HCT116 (cell line): ENCODE measurements at regions not wholly inside any gene's neighbourhood (a gene's known extent, or its start where the extent isn't known, plus 50 kb on each side); places are given as distances from the start of the nearest gene placed in this dataset.

Experiments
- ATAC-seq: fragments of 200-7000 bp; cut with Tn5 transposase; 2 replicates; pipeline ENCODE4 v1.9.1; 2020; ENCODE audit warnings: mild to moderate bottlenecking, moderate library complexity
- BruUV-seq: library from RNA; stranded (reverse); fragments of 400-500 nt; replicated peaks from 2 replicates; lab custom pipeline; 2021; lab: Mats Ljungman, UMichigan
- CTCF ChIA-PET: fragments of 300-600 bp; sonication (Branson Sonifier 250); formaldehyde crosslinking; loops from one replicate; lab custom pipeline; 2021; ENCODE audit warnings: antibody characterized with exemption; lab: Charles Lee
- POLR2A ChIA-PET: fragments of 300-600, 350-600 bp; sonication (Branson Sonifier 250); formaldehyde crosslinking; loops from one replicate; lab custom pipeline; 2021; ENCODE audit warnings: antibody characterized with exemption; lab: Charles Lee
- RAD21 ChIA-PET, 2 experiments: fragments of 300-600 bp; sonication (Branson Sonifier 250); formaldehyde crosslinking; loops; one replicate each; lab custom pipeline; 2023; ENCODE audit warnings: low total read pairs in 2 of 2; ENCODE audit not compliant: uncharacterized antibody in 2 of 2, unreplicated experiment in 2 of 2, low non-redundant PET in 1 of 2; lab: Charles Lee
- DNase-seq: peaks from one replicate; pipeline ENCODE4 v3.0.0-alpha.2; 2010; ENCODE audit warnings: low read depth, low spot score
- H2AFZ ChIP-seq: fragments of 200-600 bp; shearing (Covaris generic), sonication (generic); 2 replicates; pipeline ENCODE4 v1.6.1; 2017; ENCODE audit warnings: low read depth, mixed run types, mixed read lengths, antibody characterized with exemption, low read length; ENCODE audit not compliant: poor library complexity, severe bottlenecking
- H3K27ac ChIP-seq: 2 replicates; pipeline ENCODE4 v1.5.1; 2012; ENCODE audit warnings: low read depth, low read length
- H3K27me3 ChIP-seq: fragments of 200-600 bp; sonication (generic); 2 replicates; pipeline ENCODE4 v1.6.1; 2016; ENCODE audit warnings: mixed run types, low read length, mixed read lengths; ENCODE audit not compliant: insufficient read depth
- H3K36me3 ChIP-seq, 2 experiments: fragments of 200-500 bp in 1 of 2; fragments of 200-600 bp in 1 of 2; sonication (Bioruptor generic) in 1 of 2; sonication (generic) in 1 of 2; 2 replicates each; pipeline versions ENCODE4 v1.5.1 to v1.6.1; 2014 to 2016; ENCODE audit warnings: low read length in 2 of 2, inconsistent platforms in 1 of 2, mixed read lengths in 1 of 2, mixed run types in 1 of 2; ENCODE audit not compliant: insufficient read depth in 2 of 2, control insufficient read depth in 1 of 2
- H3K4me1 ChIP-seq, 2 experiments: fragments of 200-600 bp in 1 of 2; sonication (generic) in 1 of 2; 2 replicates each; pipeline versions ENCODE4 v1.5.1 to v1.6.1; 2012 to 2017; ENCODE audit warnings: low read length in 2 of 2, inconsistent platforms in 1 of 2, mild to moderate bottlenecking in 1 of 2, mixed read lengths in 1 of 2, mixed run types in 1 of 2, moderate library complexity in 1 of 2; ENCODE audit not compliant: insufficient read depth in 2 of 2, control insufficient read depth in 1 of 2
- H3K4me2 ChIP-seq: fragments of 200-600 bp; sonication (generic); 2 replicates; pipeline ENCODE4 v1.6.1; 2017; ENCODE audit warnings: mixed run types, low read length, mixed read lengths
- H3K4me3 ChIP-seq, 2 experiments: fragments of 200-600 bp in 1 of 2; sonication (generic) in 1 of 2; replicated peaks in 1 of 2; 2 replicates each; pipeline ENCODE4 v1.5.1; 2011 to 2016; ENCODE audit warnings: low read length in 2 of 2, control low read depth in 1 of 2, low read depth in 1 of 2, mild to moderate bottlenecking in 1 of 2, mixed read lengths in 1 of 2, mixed run types in 1 of 2
- H3K79me2 ChIP-seq: fragments of 200-600 bp; sonication (generic); 2 replicates; pipeline ENCODE4 v1.6.1; 2017; ENCODE audit warnings: mild to moderate bottlenecking, mixed run types, low read length, moderate library complexity, mixed read lengths; ENCODE audit not compliant: insufficient read depth
- H3K9ac ChIP-seq: fragments of 200-600 bp; sonication (generic); 2 replicates; pipeline ENCODE4 v1.6.1; 2016; ENCODE audit warnings: low read length, mixed read lengths
- H3K9me2 ChIP-seq: fragments of 200-600 bp; sonication (generic), shearing (Covaris generic); 2 replicates; pipeline ENCODE4 v1.6.1; 2017; ENCODE audit warnings: mixed run types, mild to moderate bottlenecking, moderate library complexity; ENCODE audit not compliant: insufficient read depth
- H3K9me3 ChIP-seq, 2 experiments: fragments of 200-500 bp in 1 of 2; fragments of 200-600 bp in 1 of 2; sonication (Bioruptor generic) in 1 of 2; sonication (generic) in 1 of 2; 2 replicates each; pipeline ENCODE4 v1.6.1; 2014 to 2017; ENCODE audit warnings: low read length in 2 of 2, mixed read lengths in 2 of 2, inconsistent platforms in 1 of 2, low read depth in 1 of 2, mild to moderate bottlenecking in 1 of 2, mixed run types in 1 of 2, moderate library complexity in 1 of 2; ENCODE audit not compliant: control insufficient read depth in 1 of 2, insufficient read depth in 1 of 2
- H4K20me1 ChIP-seq: fragments of 200-600 bp; sonication (generic), shearing (Covaris generic); 2 replicates; pipeline ENCODE4 v1.6.1; 2017; ENCODE audit warnings: mixed run types, mild to moderate bottlenecking, moderate library complexity; ENCODE audit not compliant: insufficient read depth
- CEBPB ChIP-seq: IDR thresholded peaks from 2 replicates; pipeline ENCODE4 v1.6.1; 2012; ENCODE audit warnings: low read depth
- FOSL1 ChIP-seq: IDR thresholded peaks from 2 replicates; pipeline ENCODE4 v1.6.1; 2012; ENCODE audit warnings: low read depth
- MAX ChIP-seq: IDR thresholded peaks from 2 replicates; pipeline ENCODE4 v1.6.1; 2012
- SIN3A ChIP-seq: IDR thresholded peaks from 2 replicates; pipeline ENCODE4 v1.6.1; 2012; ENCODE audit warnings: low read depth
- TCF7L2 ChIP-seq: IDR thresholded peaks from 2 replicates; pipeline ENCODE4 v1.7.0; 2011; ENCODE audit warnings: borderline replicate concordance, inconsistent platforms; ENCODE audit not compliant: insufficient read depth, insufficient read length; ENCODE audit errors: extremely low read depth
- intact Hi-C: fragments of 100-400 bp; cut with micrococcal nuclease; formaldehyde crosslinking; loops from 2 replicates; pipeline ENCODE4 v1.10.0; 2022
- TF ChIP-seq, protein P1 (sequence below): IDR thresholded peaks from 2 replicates; pipeline ENCODE4 v1.6.1; 2011; ENCODE audit warnings: mild to moderate bottlenecking, low read length, moderate library complexity; ENCODE audit not compliant: insufficient replicate concordance; ENCODE audit errors: extremely low read depth
- TF ChIP-seq, protein P2 (sequence below), 3 experiments: fragments of 200-600 bp in 1 of 3; sonication (generic) in 1 of 3; IDR thresholded peaks in 2 of 3; conservative IDR thresholded peaks in 1 of 3; 2 replicates each; pipeline ENCODE4 v1.5.1; 2012 to 2017; ENCODE audit warnings: low read depth in 2 of 3, low read length in 2 of 3, antibody characterized with exemption in 1 of 3, borderline replicate concordance in 1 of 3, control low read depth in 1 of 3, mild to moderate bottlenecking in 1 of 3, mixed read lengths in 1 of 3, mixed run types in 1 of 3, moderate library complexity in 1 of 3; ENCODE audit not compliant: insufficient read depth in 1 of 3

- no TSS peak for BruUV-seq
- TF ChIP-seq, protein P1, sequence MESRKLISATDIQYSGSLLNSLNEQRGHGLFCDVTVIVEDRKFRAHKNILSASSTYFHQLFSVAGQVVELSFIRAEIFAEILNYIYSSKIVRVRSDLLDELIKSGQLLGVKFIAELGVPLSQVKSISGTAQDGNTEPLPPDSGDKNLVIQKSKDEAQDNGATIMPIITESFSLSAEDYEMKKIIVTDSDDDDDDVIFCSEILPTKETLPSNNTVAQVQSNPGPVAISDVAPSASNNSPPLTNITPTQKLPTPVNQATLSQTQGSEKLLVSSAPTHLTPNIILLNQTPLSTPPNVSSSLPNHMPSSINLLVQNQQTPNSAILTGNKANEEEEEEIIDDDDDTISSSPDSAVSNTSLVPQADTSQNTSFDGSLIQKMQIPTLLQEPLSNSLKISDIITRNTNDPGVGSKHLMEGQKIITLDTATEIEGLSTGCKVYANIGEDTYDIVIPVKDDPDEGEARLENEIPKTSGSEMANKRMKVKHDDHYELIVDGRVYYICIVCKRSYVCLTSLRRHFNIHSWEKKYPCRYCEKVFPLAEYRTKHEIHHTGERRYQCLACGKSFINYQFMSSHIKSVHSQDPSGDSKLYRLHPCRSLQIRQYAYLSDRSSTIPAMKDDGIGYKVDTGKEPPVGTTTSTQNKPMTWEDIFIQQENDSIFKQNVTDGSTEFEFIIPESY, result no peak
- TF ChIP-seq SIN3A (no peak), TCF7L2 (no peak), FOSL1 (no peak), CEBPB (no peak), MAX (no peak)
- TF ChIP-seq, protein P2, sequence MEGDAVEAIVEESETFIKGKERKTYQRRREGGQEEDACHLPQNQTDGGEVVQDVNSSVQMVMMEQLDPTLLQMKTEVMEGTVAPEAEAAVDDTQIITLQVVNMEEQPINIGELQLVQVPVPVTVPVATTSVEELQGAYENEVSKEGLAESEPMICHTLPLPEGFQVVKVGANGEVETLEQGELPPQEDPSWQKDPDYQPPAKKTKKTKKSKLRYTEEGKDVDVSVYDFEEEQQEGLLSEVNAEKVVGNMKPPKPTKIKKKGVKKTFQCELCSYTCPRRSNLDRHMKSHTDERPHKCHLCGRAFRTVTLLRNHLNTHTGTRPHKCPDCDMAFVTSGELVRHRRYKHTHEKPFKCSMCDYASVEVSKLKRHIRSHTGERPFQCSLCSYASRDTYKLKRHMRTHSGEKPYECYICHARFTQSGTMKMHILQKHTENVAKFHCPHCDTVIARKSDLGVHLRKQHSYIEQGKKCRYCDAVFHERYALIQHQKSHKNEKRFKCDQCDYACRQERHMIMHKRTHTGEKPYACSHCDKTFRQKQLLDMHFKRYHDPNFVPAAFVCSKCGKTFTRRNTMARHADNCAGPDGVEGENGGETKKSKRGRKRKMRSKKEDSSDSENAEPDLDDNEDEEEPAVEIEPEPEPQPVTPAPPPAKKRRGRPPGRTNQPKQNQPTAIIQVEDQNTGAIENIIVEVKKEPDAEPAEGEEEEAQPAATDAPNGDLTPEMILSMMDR (IDR thresholded peaks at IDR 0.05 in 2 of 3, conservative IDR thresholded peaks at IDR 0.05 in 1 of 3; ENCODE audit: borderline replicate concordance in 1 of 3, insufficient read depth in 1 of 3, low read depth in 2 of 3, low read length in 2 of 3), result no peak
- Histone ChIP-seq H3K27ac (no peak overlapping the region), H3K36me3 (no peaks in the 10 kb centered on the region), H2AFZ (no peak overlapping the region), H3K4me3 (no peak overlapping the region), H3K27me3 (peaks cover 36% of the 10 kb centered on the region), H4K20me1 (no peaks in the 10 kb centered on the region), H3K9ac (no peak overlapping the region), H3K4me2 (no peak overlapping the region), H3K4me1 (no peaks in the 10 kb centered on the region), H3K9me2 (no peaks in the 10 kb centered on the region), H3K9me3 (no peaks in the 10 kb centered on the region), H3K79me2 (no peaks in the 10 kb centered on the region)
- no peak for DNase-seq
- no peak for ATAC-seq
- intact Hi-C loops, result no loop called here
- POLR2A ChIA-PET, result no interaction called here
- CTCF ChIA-PET, result no interaction called here
- RAD21 ChIA-PET, result no interaction called here
Measured at GRCh38 chr1:177441281-177441680, 270.5 kb downstream of the BRINP2 start.
